GM23338 (cell line): ENCODE measurements at regions not wholly inside any gene's neighbourhood (a gene's known extent, or its start where the extent isn't known, plus 50 kb on each side); places are given as distances from the start of the nearest gene placed in this dataset.
A peak's percentile ranks its signal among the peaks of the same experiment; 100 is the strongest.

Experiments used
- ATAC-seq: fragments of 200-7000 bp; cut with Tn5 transposase; 3 replicates; pipeline ENCODE4 v1.9.1; 2020
- DNase-seq: peaks from one replicate; pipeline ENCODE4 v3.0.0-alpha.2; 2015; ENCODE audit warnings: low spot score
- H2AFZ ChIP-seq: fragments of 200-600 bp; sonication (generic); 2 replicates; pipeline ENCODE4 v1.8.0; 2016; ENCODE audit warnings: antibody characterized with exemption, mild to moderate bottlenecking, moderate library complexity
- H3F3A ChIP-seq: fragments of 200-600 bp; sonication (generic); replicated peaks from 2 replicates; pipeline ENCODE4 v1.8.0; 2017; ENCODE audit warnings: antibody characterized with exemption, mixed run types, low read depth
- H3K27ac ChIP-seq: fragments of 200-600 bp; sonication (generic); 2 replicates; pipeline ENCODE4 v1.6.1; 2016; ENCODE audit warnings: low read depth
- H3K27me3 ChIP-seq: fragments of 200-600 bp; sonication (generic); 2 replicates; pipeline ENCODE4 v1.8.0; 2016; ENCODE audit warnings: mild to moderate bottlenecking, mixed run types, moderate library complexity; ENCODE audit not compliant: insufficient read depth
- H3K36me3 ChIP-seq: fragments of 200-600 bp; sonication (generic); 2 replicates; pipeline ENCODE4 v1.8.0; 2016; ENCODE audit warnings: mild to moderate bottlenecking; ENCODE audit not compliant: insufficient read depth
- H3K4me1 ChIP-seq: fragments of 200-600 bp; sonication (generic); 2 replicates; pipeline ENCODE4 v1.8.0; 2016; ENCODE audit warnings: mild to moderate bottlenecking, moderate library complexity; ENCODE audit not compliant: insufficient read depth
- H3K4me2 ChIP-seq: fragments of 200-600 bp; sonication (generic); 2 replicates; pipeline ENCODE4 v1.7.1; 2017; ENCODE audit warnings: mixed run types
- H3K4me3 ChIP-seq: fragments of 200-600 bp; sonication (generic); 2 replicates; pipeline ENCODE4 v1.6.1; 2016; ENCODE audit warnings: mixed run types
- H3K79me2 ChIP-seq: fragments of 200-600 bp; sonication (generic); replicated peaks from 2 replicates; pipeline ENCODE4 v1.8.0; 2017; ENCODE audit warnings: mild to moderate bottlenecking; ENCODE audit not compliant: insufficient read depth
- H3K9me2 ChIP-seq: fragments of 200-600 bp; sonication (generic); 2 replicates; pipeline ENCODE4 v1.8.0; 2017; ENCODE audit not compliant: insufficient read depth
- H4K20me1 ChIP-seq: fragments of 200-600 bp; sonication (generic); replicated peaks from 2 replicates; pipeline ENCODE4 v1.8.0; 2017; ENCODE audit warnings: mild to moderate bottlenecking; ENCODE audit not compliant: insufficient read depth
- H3K27ac Mint-ChIP-seq: 2 replicates; pipeline ENCODE4 v1.8.0; 2020; ENCODE audit warnings: inconsistent platforms, mild to moderate bottlenecking, moderate library complexity, mixed read lengths
- H3K27me3 Mint-ChIP-seq: 3 replicates; pipeline ENCODE4 v1.8.0; 2022; ENCODE audit warnings: low read depth, mild to moderate bottlenecking, moderate library complexity, mixed read lengths, inconsistent platforms; ENCODE audit not compliant: insufficient read depth, poor library complexity
- H3K36me3 Mint-ChIP-seq: 3 replicates; pipeline ENCODE4 v1.8.0; 2021; ENCODE audit warnings: low read depth, mild to moderate bottlenecking, inconsistent platforms, moderate library complexity, mixed read lengths
- H3K4me1 Mint-ChIP-seq: 3 replicates; pipeline ENCODE4 v1.8.0; 2020; ENCODE audit warnings: mild to moderate bottlenecking, inconsistent platforms, mixed read lengths
- H3K4me3 Mint-ChIP-seq: 3 replicates; pipeline ENCODE4 v1.8.0; 2021; ENCODE audit warnings: moderate library complexity, mild to moderate bottlenecking, inconsistent platforms, mixed read lengths
- H3K9me3 Mint-ChIP-seq: 3 replicates; pipeline ENCODE4 v1.8.0; 2020; ENCODE audit warnings: moderate library complexity, mild to moderate bottlenecking, inconsistent platforms, mixed read lengths
- CREB1 ChIP-seq: fragments of 250-450 bp; sonication (Bioruptor Pico); IDR thresholded peaks from 2 replicates; pipeline ENCODE4 v1.5.0; 2020; ENCODE audit warnings: low read depth, mild to moderate bottlenecking, moderate library complexity
- CTCF ChIP-seq, 2 experiments: fragments of 200-600 bp in 1 of 2; sonication (generic) in 1 of 2; conservative IDR thresholded peaks; 2 replicates each; pipeline versions ENCODE4 v1.5.1 to v1.6.1; 2016 to 2017; ENCODE audit warnings: antibody characterized with exemption in 2 of 2, low read depth in 2 of 2, mild to moderate bottlenecking in 2 of 2, moderate library complexity in 1 of 2
- ETS1 ChIP-seq: IDR thresholded peaks from 2 replicates; pipeline ENCODE4 v1.6.1; 2016; ENCODE audit warnings: antibody characterized with exemption
- EZH2 ChIP-seq: fragments of 200-600 bp; sonication (generic); IDR thresholded peaks from one replicate; pipeline ENCODE4 v1.8.0; 2017; ENCODE audit warnings: antibody characterized with exemption, mild to moderate bottlenecking, low read depth; ENCODE audit not compliant: unreplicated experiment
- EZH2phosphoT487 ChIP-seq: fragments of 200-600 bp; sonication (generic); IDR thresholded peaks from one replicate; pipeline ENCODE4 v1.8.1; 2018; ENCODE audit warnings: antibody characterized with exemption; ENCODE audit not compliant: unreplicated experiment
- JUNB ChIP-seq: IDR thresholded peaks from one replicate; pipeline ENCODE4 v1.6.1; 2016; ENCODE audit warnings: antibody characterized with exemption; ENCODE audit not compliant: unreplicated experiment
- POLR2AphosphoS5 ChIP-seq: IDR thresholded peaks from 2 replicates; pipeline ENCODE4 v1.6.1; 2016; ENCODE audit warnings: antibody characterized with exemption, low read depth
- REST ChIP-seq: IDR thresholded peaks from one replicate; pipeline ENCODE4 v1.6.1; 2018; ENCODE audit warnings: antibody characterized with exemption; ENCODE audit not compliant: unreplicated experiment
- ZNF114 ChIP-seq: fragments of 250-450 bp; sonication (Bioruptor Pico); IDR thresholded peaks from 2 replicates; pipeline ENCODE4 v1.5.0; 2020; ENCODE audit warnings: mild to moderate bottlenecking, moderate library complexity
- ZNF331 ChIP-seq: fragments of 250-450 bp; sonication (Bioruptor Pico); IDR thresholded peaks from 2 replicates; pipeline ENCODE4 v1.5.0; 2020; ENCODE audit warnings: low read depth, mild to moderate bottlenecking, moderate library complexity

- no peak for TF ChIP-seq CTCF (conservative IDR thresholded peaks at IDR 0.05; ENCODE audit: low read depth in 2 of 2)
- no peak for TF ChIP-seq JUNB
- no peak for TF ChIP-seq ETS1
- no peak for TF ChIP-seq ZNF331
- TF ChIP-seq ZNF114: no peak
- TF ChIP-seq EZH2phosphoT487: no peak
- TF ChIP-seq EZH2: no peak
- TF ChIP-seq REST: no peak
- TF ChIP-seq POLR2AphosphoS5: no peak
- no peak for TF ChIP-seq CREB1 (CRISPR knock-in tag)
These were observed 132.2 kb upstream of the AGA start (continued) for GRCh38 chr4:177574446-177574845.

DNA sequence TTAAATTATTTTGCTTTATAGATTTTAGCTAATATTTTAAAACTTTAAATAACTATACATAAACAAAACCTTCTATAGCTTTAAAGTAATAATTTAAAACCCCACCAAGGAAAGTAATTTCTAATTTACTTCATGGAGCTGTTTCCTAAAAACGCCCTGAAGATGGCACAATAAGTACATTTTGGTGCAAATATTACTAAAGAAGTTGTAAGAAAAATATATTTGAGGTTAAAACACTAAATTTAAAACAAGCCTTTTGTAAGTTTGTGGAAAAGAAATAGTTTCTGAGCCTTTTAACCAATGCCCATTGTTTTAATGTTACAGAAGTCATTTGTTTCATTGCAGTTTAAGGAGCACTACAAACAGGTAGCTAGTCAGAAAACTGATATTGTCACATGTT lies 137.4 kb upstream of the AGA start:
- Histone ChIP-seq H4K20me1 (no peaks in the 10 kb centered on the region), H3K4me2 (no peak overlapping the region), H3K79me2 (no peaks in the 10 kb centered on the region), H2AFZ (no peak overlapping the region), H3K9me2 (no peaks in the 10 kb centered on the region), H3K36me3 (no peaks in the 10 kb centered on the region), H3K27ac (no peak overlapping the region), H3F3A (no peaks in the 10 kb centered on the region), H3K4me3 (no peak overlapping the region), H3K27me3 (no peaks in the 10 kb centered on the region), H3K4me1 (no peaks in the 10 kb centered on the region)
- H3K4me1 Mint-ChIP-seq: peaks cover 5% of the 10 kb centered on the region; the same call in 2 of the 3 replicates
- no peak overlapping the region for H3K4me3 Mint-ChIP-seq
- no peak for DNase-seq
- H3K27me3 Mint-ChIP-seq: no peaks in the 10 kb centered on the region
- H3K36me3 Mint-ChIP-seq: no peaks in the 10 kb centered on the region
- TF ChIP-seq REST (no peak), CTCF (conservative IDR thresholded peaks at IDR 0.05; ENCODE audit: low read depth in 2 of 2) (peak in 1 of 2 experiments; percentile 43; a peak in 3 of 4 replicates), EZH2 (no peak)
- no peak for ATAC-seq
- no peak overlapping the region for H3K27ac Mint-ChIP-seq
- no peaks in the 10 kb centered on the region for H3K9me3 Mint-ChIP-seq
